NCI-H2227 (cell line): ENCODE measurements at regions not wholly inside any gene's neighbourhood (a gene's known extent, or its start where the extent isn't known, plus 50 kb on each side); places are given as distances from the start of the nearest gene placed in this dataset.

Experiments
- DNase-seq: peaks from one replicate; lab custom pipeline; 2025; ENCODE audit not compliant: unreplicated experiment; lab: John Stamatoyannopoulos, UW

DNA sequence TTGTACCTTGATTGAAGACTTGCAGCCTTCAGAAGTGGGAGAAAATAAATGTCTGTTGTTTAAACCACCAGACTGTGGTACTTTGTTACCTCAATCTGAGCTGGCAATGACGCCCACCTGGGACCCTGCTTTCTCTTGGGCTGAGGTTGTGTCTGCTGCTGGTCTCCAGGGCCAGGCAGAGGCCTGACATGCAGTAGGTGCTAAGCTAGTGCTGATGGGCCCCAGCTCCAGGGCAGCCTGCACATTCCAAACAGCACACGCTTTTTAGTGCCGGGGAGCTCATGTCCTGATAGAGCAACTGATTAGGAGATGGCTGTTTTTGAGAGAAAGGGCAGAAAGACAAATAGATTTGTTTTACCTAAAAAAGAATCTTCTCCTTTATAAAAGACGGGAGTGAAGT, 664.0 kb upstream of the HS6ST1 start:
- no peak for DNase-seq

DNA sequence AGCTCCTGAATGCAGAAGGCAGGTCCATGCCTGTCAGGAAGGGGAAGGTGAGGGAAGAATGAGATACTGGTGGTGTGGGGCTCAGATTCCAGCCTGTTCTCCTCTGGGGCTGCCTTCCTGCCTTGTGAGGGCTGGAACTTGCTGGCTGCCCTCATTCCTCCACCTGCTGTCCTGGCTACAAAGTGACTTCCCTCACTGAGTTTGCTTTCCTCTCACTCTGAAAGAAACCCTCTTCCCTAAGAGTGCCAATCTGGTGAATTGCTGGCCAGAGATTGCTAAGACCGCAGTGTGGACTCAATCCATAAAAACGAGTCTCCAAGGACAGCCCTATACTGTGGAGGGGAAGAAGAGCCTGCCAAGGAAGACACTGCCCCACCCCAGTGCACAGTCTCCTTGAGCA, 664.4 kb upstream of the HS6ST1 start:
- DNase-seq, result no peak

DNA sequence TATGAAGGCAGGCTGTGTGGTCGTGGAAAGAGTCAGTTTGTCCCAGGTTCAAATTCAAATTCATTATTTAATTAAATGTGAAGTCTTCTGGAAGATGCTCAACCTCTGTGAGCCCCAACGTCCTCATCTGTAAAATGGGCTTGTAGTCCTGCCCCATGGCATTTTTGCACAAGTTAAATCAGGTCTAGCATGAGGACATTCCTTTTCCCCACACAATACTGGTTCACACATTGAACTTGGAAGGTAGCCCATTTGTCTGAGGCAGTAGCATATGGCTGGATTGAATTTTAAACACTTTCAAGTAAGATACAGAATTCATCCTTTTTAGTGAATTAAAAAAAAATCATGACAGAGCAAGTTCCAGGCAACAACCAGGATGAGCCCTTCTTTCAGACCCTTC, 665.4 kb upstream of the HS6ST1 start:
- DNase-seq, result no peak

DNA sequence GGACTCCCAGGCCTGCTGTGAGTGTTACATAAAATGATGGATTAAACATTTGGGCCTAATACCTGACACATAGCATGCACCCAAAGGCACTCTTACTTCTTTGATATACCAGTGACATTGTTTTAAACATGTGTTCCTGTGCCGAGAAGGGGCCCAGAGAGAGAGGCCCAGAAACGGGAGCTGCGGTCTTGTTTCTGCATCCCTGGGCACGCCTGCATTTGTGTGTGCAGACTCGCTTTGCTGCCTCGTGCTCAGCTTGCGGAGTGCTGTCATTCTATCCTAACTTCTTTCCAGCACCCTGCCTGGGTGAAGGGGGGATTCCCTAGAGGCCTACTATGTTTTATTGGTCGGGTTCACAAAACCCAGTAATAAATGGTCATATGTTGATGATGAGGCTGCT, 666.2 kb upstream of the HS6ST1 start:
- no peak for DNase-seq

DNA sequence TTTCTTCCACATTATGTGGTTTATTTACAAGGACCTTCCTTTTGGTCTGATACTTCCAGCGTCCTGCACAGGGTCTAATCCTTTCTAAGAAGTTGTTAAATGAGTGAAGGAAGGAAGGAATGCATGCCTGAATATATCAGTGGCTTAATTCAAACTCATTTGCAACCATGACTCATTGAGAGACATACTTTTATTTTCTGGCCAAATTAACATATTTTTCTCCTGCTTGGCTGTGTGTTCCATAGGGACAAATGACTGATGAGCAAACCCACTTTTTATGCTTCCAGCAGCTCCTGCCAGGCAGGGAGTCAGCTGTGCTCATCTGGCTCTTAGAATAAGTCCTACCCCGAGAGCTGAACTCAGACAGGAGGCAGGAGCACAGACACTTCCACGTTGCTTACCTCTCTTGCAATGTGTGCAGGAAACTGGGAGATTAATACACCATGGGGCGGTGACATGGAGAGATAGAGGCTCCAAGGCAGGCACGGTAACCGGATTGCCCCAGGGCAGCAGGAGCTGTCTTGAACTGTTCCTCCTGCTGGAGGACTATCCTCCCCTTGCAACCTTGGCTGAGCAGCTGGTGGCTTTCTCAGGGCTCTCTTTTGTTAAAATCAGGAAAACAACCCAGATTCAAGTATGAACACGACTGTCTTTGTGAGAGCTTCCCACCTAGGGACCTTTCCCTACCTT, 667.5 kb upstream of the HS6ST1 start:
- DNase-seq, result no peak

DNA sequence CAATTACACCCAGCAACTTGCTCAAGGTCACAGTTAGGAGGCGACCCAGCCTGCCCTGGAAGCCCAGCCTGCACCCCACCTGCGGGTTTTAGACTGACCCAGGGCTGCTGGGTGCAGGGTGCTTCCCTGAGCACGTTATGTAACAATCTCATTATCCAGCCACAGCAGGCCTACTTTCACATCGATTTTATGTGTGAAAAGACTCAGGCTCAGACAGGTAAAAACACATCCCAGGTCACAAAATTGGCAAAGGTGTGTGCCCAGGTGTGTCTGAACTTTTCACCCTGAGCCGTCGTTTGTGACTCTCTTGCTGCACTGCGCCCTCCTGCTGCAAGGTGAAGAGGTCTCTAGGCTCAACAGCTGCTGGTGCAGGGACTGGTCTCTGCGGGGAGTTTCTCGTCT, 668.2 kb upstream of the HS6ST1 start:
- DNase-seq, result no peak

DNA sequence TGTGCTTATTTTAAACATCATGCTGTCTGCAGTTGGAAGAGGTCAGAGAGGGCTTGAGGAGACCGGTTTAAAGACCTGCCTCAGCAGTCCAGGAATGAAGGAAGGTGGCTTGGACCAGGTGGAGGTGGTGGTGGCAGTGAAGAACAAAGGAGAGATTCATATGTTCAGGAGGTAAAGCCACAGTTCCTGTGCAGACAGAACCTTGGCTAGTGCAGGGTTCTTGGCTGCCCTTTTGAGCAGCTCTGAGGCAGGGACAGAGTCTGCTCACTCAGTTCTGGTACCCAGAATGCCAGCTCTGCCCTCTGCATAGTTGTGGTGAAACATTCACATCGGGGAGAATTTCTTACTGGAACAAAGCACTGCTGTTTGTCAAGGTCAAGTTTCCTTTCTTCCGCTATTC, 669.7 kb upstream of the HS6ST1 start:
- DNase-seq, result no peak

DNA sequence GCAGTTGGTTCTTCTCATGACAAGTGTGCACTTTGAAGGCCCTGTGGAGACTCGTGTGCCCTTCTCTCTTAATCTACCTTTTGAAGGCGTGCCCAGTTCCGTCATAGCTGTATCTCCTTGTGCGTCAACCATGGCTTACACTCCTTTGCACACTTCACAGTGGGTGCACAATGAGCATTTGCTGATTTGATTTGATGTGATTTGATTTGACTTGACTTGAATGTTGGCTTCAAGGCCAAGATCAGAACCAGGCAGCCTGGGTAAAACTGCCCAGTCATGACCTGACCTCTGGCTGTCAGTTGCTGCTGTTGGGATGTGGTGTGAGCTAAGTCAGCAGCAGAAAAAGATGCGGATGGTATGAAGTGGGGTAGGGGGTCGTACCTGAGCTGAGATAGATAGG, 670.3 kb upstream of the HS6ST1 start:
- DNase-seq, result no peak

DNA sequence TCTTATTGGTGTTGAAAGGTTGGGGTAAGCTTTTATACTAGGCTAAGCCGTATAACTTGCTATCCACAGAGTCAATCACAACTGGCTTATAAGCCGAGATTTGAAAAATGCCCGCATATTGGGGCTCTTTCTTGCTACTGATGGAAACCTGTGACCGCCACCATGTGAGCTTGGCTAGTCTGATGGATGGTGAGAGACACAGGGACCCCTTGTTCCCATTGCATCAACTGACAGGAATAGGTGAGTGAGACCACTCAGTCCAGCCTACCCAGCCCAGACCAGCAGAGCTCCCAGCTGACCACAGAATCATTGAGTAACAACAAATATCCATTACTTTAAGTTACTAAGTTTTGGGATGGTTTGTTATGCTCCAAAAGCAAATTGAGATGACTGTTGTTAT, 676.4 kb upstream of the HS6ST1 start:
- no peak for DNase-seq

DNA sequence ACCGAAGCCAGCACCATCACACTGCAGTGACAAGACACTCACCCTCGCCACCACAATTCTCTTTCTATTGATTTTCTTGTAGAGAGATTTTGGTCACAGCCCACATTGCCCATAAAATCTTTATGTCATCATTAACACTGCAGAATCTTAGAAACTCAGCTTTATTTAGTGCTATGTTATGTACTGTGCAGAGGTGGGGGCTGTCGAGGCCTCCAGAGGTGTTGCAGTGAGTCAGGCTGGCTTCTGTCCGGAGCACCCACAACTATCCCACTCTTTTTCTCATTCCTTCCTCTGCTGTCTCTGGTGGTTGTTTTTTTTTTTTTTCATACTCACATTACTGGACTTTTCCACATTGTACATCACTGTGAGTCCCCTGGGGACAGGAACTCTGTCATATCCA, 677.4 kb upstream of the HS6ST1 start:
- no peak for DNase-seq

DNA sequence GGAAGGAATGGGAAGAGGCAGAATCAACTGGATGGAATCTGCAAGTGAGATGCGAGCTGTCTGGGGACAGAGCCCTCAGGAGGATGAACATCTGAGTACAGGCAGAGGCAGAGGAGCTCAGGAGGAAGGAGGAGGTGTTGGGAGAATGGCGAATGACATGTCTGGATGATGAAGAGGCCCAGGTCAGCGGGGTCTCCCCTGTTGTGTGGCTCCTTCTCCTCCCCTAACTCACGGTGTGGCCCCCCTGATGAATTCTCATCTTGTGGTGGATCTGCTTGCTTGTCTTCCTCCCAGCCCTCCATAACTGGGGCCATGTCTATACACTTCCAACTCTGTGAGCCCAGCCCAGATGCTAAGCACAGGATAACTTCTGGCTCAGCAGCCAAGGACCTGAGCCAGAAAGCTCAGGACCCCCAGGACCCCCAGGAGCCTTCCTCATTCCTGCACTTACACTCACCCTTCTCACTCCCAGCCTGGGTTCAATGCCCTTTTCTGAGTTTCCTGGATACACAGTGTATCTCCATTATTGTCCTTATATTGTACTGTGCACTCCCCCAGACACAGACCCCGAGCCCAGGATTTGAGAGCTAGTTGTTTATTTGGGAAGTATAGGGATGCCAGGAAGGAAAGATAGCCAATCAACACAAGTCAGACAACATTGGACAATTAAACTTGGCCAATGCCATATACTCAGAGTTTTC, 678.6 kb upstream of the HS6ST1 start:
- no peak for DNase-seq

DNA sequence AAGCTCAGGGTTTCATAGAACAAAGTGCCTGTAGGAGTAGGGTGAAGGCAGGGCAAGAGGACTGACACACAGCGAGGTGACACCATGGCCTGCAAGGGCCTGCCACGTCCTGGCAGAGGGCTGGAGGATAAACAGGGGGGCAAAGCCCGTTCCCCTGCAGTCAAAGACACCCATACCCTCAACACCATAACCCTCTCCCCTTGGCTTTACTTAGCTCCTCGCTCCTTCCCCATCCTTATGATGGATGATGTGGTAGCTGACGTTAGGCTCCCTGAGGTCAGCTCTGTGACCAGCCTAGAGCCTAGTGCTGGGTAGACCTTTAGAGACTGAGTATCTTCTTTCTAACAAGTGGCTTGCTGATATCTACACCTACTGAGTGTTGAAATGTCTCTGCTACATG, 683.3 kb upstream of the HS6ST1 start:
- DNase-seq, result no peak

DNA sequence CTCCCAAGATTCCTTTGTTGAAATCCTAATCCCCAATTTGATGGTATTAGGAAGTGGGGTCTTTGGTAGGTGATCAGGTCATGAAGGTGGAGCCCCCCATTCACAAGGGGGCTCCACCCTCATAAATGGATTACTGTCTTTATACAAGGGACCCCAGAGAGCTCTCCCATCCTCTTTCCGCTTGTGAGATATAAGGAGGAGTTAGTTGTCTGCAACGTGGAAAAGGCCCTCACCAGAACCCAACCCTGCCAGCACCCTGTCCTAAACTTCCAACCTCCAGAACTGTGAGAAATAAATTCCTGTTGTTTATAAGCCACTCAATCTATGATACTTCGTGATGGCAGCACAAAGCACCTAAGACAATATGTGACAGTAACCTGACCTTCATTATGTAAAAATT, 684.1 kb upstream of the HS6ST1 start:
- DNase-seq, result no peak

DNA sequence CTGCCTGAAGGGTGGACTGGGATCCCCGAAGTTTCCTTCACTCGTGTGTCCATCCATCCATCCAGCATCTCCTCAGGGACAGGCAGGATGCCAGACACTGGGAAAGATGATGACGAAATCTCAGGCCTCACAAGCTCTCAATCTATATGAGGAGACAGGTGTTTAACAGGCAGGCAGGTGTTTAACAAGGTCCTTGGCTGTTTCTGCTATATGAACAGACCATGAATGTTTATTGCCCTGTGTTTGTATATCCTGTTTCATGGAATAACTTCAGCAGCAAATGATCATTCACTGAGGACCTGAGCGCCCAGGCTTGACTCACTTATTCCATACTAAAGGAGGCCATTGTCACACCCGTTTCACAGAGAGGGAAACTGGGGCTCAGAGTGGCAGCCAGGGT, 685.8 kb upstream of the HS6ST1 start:
- DNase-seq, result no peak

DNA sequence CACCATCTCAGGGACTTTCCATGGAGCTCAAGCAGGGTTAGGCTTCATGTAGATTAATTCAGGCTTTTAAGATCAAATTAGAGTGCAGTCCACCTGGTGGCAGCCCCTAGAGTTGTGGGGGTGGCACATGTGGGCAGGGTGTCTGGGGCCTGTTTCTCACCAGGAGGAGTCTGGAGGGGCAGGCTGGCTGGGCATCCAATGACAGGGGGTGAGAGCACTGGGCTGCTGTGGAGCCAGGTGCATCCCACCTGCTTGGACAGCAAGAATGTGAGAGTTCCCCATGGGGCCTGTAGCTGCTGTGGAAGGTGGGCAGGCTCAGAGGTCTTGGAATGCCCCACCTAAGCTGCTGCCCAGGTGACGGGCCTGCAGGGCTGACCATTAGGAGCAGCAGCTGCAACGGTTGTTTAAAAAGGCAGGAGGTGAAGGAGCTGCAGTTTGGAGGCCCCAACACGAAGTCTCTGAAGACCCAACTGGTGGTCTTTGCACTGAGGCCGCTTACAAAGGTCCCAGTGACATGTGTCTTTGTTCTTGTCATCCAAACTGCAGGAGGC, 686.3 kb upstream of the HS6ST1 start:
- no peak for DNase-seq

DNA sequence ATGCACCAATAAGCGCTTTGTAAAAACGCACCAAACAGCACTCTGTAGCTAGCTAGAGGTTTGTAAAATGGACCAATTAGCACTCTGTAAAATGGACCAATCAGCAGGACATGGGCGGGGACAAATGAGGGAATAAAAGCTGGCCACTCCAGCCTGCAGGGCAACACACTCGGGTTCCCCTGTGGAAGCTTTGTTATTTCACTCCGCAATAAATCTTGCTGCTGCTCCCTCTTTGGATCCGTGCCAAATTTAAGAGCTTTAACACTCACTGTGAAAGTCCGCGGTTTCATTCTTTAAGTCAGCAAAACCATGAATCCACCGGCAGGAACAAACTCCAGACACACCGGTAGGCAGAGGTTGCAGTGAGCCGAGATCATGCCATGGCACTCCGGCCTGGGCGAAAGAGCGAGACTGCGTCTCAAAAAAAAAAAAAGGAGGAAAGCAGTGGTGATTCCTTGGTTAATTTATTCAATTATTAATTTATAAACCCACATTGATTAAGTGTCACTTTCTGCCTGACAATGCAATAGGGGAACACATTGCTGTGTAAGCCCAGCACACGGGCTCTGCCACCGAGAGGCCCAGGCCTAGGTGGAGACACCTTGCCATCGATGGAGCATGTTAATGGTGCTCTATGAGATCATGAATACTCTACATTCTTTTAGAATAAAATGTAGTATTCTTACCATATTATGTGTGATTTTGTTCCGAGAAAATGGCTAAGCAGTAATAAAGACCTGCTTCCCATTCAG, 687.6 kb upstream of the HS6ST1 start:
- no peak for DNase-seq

DNA sequence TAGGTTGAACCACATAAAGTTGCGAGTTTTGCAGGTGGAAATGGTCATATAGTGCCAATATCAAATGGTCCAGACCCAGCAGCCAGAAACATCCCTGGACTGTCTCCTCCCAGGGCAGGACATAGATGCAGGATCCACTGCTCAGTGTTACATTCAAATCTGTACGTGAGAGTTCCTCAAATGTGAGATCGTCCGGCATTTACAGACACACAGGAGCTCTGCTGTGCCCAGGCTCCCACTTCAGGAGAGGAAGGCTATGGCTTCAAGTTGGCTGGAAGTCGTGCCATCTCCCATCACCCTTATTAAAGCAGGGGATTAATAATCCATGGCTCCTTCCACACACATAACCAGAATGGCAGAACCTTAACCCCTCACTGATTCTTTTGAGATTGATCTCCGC, 688.2 kb upstream of the HS6ST1 start:
- no peak for DNase-seq

DNA sequence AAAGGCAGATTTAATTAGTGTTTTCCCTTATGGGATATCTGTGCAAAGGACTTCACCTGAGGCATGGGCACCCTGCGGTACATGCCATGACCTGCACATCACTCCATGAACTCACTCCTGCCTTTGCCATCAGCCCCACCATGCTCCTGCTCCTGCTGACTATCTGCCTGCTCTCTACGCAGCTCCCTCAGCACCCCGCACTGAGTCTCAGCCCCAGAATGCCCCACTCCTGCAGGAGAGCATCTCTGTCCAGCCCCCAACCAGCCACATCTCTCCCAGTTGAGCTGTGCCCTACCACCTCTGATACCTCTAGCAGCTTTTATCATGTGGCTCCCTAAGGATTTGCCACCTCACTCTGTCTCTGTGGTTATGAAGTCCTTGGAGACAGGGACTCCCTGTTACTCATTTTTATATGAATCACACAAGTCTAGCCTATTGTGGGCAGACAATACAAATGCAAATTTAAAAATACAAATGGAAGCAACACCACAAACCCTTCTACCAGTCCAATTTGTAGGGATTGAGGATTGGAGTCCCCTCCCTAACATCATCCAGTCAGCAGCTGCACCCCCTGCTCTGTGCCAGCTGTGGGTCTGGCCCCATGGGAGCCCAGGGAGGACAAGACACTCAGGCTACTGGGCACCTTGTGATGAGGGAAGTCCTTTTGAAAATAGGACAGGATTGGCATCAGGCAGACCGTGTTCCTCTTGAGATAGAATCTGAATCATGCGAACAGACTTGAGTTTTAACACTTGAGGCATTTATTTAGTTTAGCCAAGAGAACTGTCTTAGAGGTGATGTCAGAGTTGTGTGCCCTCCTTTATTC, 689.6 kb upstream of the HS6ST1 start:
- DNase-seq, result no peak

DNA sequence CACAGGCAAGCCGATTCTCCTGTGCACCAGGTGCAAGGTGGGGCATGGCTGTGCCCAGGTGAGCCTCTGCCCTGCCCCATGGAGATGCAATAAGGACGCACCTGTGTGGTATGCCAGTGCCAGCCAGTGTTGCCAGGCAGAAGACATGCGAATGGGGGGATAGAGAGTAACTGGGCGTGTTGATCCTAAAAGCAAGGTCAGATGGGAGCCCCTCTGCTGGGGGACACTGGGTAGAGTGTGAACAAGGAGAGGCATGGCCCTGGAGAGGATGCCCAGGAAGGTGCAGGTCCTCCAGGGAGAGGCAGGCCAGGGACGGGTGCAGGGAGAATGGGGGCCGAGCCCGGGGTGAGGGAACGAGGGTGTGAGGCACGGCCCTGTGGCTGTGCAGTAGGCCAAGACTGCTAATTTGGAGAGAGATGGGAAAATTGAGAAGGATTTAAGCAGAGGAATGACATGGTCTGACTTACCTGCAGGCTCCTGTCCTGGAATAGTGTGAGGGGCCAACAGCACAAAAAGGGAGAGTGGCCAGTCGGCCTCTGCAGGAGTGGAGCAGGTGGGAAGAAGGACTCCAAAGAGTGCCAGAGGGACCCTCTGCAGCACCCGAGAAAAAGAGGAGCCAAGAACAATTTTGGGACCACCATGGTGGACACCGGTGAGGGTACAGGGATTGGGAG, 690.4 kb upstream of the HS6ST1 start:
- no peak for DNase-seq

DNA sequence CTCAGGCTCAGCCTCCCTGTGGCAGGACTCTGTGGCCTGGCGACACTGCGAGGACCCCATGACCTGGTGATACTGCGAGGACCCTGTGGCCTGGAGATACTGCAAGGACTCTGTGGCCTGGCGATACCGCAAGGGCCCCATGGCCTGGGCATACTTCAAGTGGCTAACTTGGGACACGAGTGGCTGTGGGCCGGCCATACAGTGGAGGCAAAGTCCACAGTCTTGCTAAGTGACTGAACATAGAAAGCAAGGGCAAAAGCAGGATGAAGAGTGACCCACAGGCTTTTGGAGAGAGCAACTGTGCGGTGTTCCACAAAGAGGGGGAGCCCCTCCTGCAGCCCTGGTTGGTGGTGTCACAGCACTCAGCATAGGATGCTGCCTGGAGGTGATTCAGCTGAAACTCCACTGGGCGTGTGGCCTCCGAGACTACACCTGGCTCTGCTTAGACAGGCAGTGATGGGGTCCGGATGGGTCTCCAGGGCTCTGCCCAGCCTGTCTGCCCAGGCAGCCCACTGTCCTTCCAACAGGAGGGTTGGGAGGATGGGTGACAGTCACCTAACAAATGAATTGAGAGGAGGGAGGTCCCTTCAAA, 691.0 kb upstream of the HS6ST1 start:
- no peak for DNase-seq
